GM12875 (cell line): ENCODE measurements at regions not wholly inside any gene's neighbourhood (a gene's known extent, or its start where the extent isn't known, plus 50 kb on each side); places are given as distances from the start of the nearest gene placed in this dataset.

Source experiments
- H3K4me3 ChIP-seq: one replicate; pipeline ENCODE4 v1.5.1; 2011; ENCODE audit warnings: low read depth, low read length, control low read depth
- CTCF ChIP-seq: IDR thresholded peaks from 2 replicates; pipeline ENCODE4 v1.5.1; 2011; ENCODE audit warnings: low read depth, mild to moderate bottlenecking, control low read depth, inconsistent platforms, low read length, moderate library complexity, borderline replicate concordance; ENCODE audit not compliant: insufficient read depth

GRCh38 chr6:54037277-54037779 lies 73.9 kb upstream of the MLIP start:
- no peak overlapping the region for H3K4me3 ChIP-seq
- no peak for TF ChIP-seq CTCF

DNA sequence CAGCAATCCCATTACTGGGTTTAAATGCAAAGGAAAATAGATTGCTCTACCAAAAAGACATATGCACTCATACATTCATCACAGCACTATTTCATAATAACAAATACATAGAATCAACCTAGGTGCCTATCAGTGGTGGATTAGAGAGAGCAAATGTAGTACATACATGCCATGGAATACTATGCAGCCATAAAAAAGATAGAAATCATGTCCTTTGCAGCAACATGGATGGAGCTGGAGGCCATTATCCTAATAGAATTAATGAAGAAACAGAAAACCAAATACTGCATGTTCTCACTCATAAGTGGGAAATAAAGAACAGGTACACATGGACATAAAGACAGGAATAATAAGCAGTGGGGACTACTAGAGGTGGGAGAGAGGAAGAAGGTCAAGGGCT lies 70.7 kb upstream of the MLIP start:
- no peak overlapping the region for H3K4me3 ChIP-seq
- no peak for TF ChIP-seq CTCF

DNA sequence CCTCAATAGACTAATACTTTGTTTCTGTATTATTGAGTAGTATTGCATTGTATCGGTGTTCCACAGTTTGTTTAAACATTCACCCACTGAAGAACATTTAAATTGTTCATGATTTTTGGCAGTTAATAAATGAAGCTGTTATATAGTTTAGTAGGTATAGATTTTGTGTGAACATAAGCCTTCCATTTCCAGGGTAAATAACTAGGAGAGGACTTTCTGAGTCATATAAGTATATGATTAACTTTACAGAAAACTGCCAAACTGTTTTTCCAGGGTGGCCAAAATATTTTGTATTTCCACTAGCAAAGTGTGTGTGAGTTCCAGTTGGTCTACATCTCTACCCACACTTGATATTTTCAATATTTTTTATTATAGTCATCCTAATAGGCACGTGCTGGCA lies 70.0 kb upstream of the MLIP start:
- H3K4me3 ChIP-seq, result no peak overlapping the region
- TF ChIP-seq CTCF, result no peak

- no peak overlapping the region for H3K4me3 ChIP-seq
- no peak for TF ChIP-seq CTCF
These were observed 67.9 kb upstream of the MLIP start for GRCh38 chr6:54043360-54043759.

- no peak overlapping the region for H3K4me3 ChIP-seq
- no peak for TF ChIP-seq CTCF
These were observed 67.2 kb upstream of the MLIP start for GRCh38 chr6:54044059-54044458.

GRCh38 chr6:54048782-54049181 lies 62.5 kb upstream of the MLIP start:
- H3K4me3 ChIP-seq, result no peak overlapping the region
- no peak for TF ChIP-seq CTCF

DNA sequence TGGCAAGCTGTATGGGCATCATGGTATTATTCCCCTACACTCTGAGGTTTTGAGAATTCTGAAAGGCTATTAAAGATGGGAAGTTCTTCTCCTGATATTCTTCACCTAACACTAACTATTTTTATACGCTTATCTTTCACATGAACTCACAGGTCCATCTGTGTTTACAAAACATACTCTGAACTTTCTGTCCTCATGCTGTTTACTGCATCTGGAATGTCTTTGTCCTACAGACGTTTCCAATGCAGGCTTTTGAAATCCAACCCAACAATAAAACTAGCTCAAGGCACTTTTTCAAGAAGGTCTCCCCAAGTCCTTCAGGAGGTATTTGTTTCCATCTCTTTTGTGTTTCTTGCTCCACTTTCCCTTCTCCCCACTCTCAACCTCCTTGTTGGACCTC lies 60.5 kb upstream of the MLIP start:
- no peak overlapping the region for H3K4me3 ChIP-seq
- no peak for TF ChIP-seq CTCF
